ENCODE measurements at regions not wholly inside any gene's neighbourhood (a gene's known extent, or its start where the extent isn't known, plus 50 kb on each side); places are given as distances from the start of the nearest gene placed in this dataset.

- no peak for DNase-seq
Measured at GRCh38 chr2:125070726-125071505, 1045.8 kb downstream of the CNTNAP5 start.

GRCh38 chr2:125073440-125073839 lies 1048.4 kb downstream of the CNTNAP5 start:
- no peak for DNase-seq

GRCh38 chr2:125085904-125086303 lies 1060.8 kb downstream of the CNTNAP5 start:
- DNase-seq = no peak

GRCh38 chr2:125086313-125087184 lies 1061.5 kb downstream of the CNTNAP5 start:
- DNase-seq = no peak

GRCh38 chr2:125092276-125093009 lies 1067.4 kb downstream of the CNTNAP5 start:
- no peak for DNase-seq

GRCh38 chr2:125095826-125096225 lies 1070.7 kb downstream of the CNTNAP5 start:
- no peak for DNase-seq

GRCh38 chr2:125106710-125107109 lies 1081.6 kb downstream of the CNTNAP5 start:
- no peak for DNase-seq

GRCh38 chr2:125107446-125107845 lies 1082.4 kb downstream of the CNTNAP5 start:
- no peak for DNase-seq

- DNase-seq = no peak
Measured at GRCh38 chr2:125108251-125108650, 1083.2 kb downstream of the CNTNAP5 start.

- DNase-seq = no peak
Measured at GRCh38 chr2:125125902-125126301, 1100.8 kb downstream of the CNTNAP5 start.

GRCh38 chr2:125160947-125161346 lies 1135.9 kb downstream of the CNTNAP5 start:
- DNase-seq = no peak

- no peak for DNase-seq
Measured at GRCh38 chr2:125167152-125167551, 1142.1 kb downstream of the CNTNAP5 start.

GRCh38 chr2:125167820-125168219 lies 1142.7 kb downstream of the CNTNAP5 start:
- DNase-seq = no peak

GRCh38 chr2:125168442-125168841 lies 1143.4 kb downstream of the CNTNAP5 start:
- no peak for DNase-seq

- no peak for DNase-seq
Measured at GRCh38 chr2:125169022-125169763, 1144.1 kb downstream of the CNTNAP5 start.

- DNase-seq = no peak
Measured at GRCh38 chr2:125169764-125170146, 1144.7 kb downstream of the CNTNAP5 start.

GRCh38 chr2:125172181-125172580 lies 1147.1 kb downstream of the CNTNAP5 start:
- DNase-seq = no peak

- DNase-seq = no peak
Measured at GRCh38 chr2:125175415-125175814, 1150.3 kb downstream of the CNTNAP5 start.

- DNase-seq = no peak
Measured at GRCh38 chr2:125185691-125186270, 1160.7 kb downstream of the CNTNAP5 start.

- no peak for DNase-seq
Measured at GRCh38 chr2:125207431-125207830, 1182.3 kb downstream of the CNTNAP5 start.

- DNase-seq = no peak
Measured at GRCh38 chr2:125216321-125216720, 1191.2 kb downstream of the CNTNAP5 start.

- DNase-seq = no peak
Measured at GRCh38 chr2:125224188-125224587, 1199.1 kb downstream of the CNTNAP5 start.

Data from activated effector memory CD4-positive, alpha-beta T cell treated with Interleukin-2 at 50 U/mL for 16 hours (primary cell).